ENCODE measurements at regions not wholly inside any gene's neighbourhood (a gene's known extent, or its start where the extent isn't known, plus 50 kb on each side); places are given as distances from the start of the nearest gene placed in this dataset.
"Not testable (repeated sequence)": the region's sequence is repeated elsewhere in the genome, so short reads cannot be mapped to it uniquely, and the experiment has no call there.

GRCh38 chr17:5911919-5912318 is 158.3 kb upstream of the WSCD1 start:
- no peak for DNase-seq

GRCh38 chr17:5913032-5913531 is 157.1 kb upstream of the WSCD1 start:
- no peak for DNase-seq

GRCh38 chr17:5913641-5914040 is 156.5 kb upstream of the WSCD1 start:
- DNase-seq = no peak

GRCh38 chr17:5915337-5915736 is 154.8 kb upstream of the WSCD1 start:
- DNase-seq = no peak

GRCh38 chr17:5919089-5919488 is 151.1 kb upstream of the WSCD1 start:
- no peak for DNase-seq

- DNase-seq = no peak
Measured at GRCh38 chr17:5921512-5922282, 148.5 kb upstream of the WSCD1 start.

GRCh38 chr17:5922476-5922875 is 147.7 kb upstream of the WSCD1 start:
- DNase-seq = no peak

GRCh38 chr17:5929721-5930120 is 140.5 kb upstream of the WSCD1 start:
- DNase-seq = no peak

- DNase-seq = not testable (repeated sequence)
Measured at GRCh38 chr17:5930555-5930954, 139.6 kb upstream of the WSCD1 start.

- DNase-seq = no peak
Measured at GRCh38 chr17:5931616-5932015, 138.6 kb upstream of the WSCD1 start.

GRCh38 chr17:5933430-5933829 is 136.7 kb upstream of the WSCD1 start:
- DNase-seq = no peak

- no peak for DNase-seq
Measured at GRCh38 chr17:5941258-5941657, 128.9 kb upstream of the WSCD1 start.

- DNase-seq = no peak
Measured at GRCh38 chr17:5942687-5943086, 127.5 kb upstream of the WSCD1 start.

- DNase-seq = no peak
Measured at GRCh38 chr17:5943232-5943631, 126.9 kb upstream of the WSCD1 start.

- DNase-seq = no peak
Measured at GRCh38 chr17:5943982-5944381, 126.2 kb upstream of the WSCD1 start.

GRCh38 chr17:5947701-5948180 is 122.4 kb upstream of the WSCD1 start:
- DNase-seq = no peak

- no peak for DNase-seq
Measured at GRCh38 chr17:5948811-5949210, 121.4 kb upstream of the WSCD1 start.

- no peak for DNase-seq
Measured at GRCh38 chr17:5950878-5951277, 119.3 kb upstream of the WSCD1 start.

- DNase-seq = no peak
Measured at GRCh38 chr17:5951912-5952311, 118.3 kb upstream of the WSCD1 start.

- no peak for DNase-seq
Measured at GRCh38 chr17:5952518-5952917, 117.7 kb upstream of the WSCD1 start.

- no peak for DNase-seq
Measured at GRCh38 chr17:5955764-5956163, 114.4 kb upstream of the WSCD1 start.

- no peak for DNase-seq
Measured at GRCh38 chr17:5958850-5959249, 111.3 kb upstream of the WSCD1 start.

- DNase-seq = no peak
Measured at GRCh38 chr17:5962371-5962770, 107.8 kb upstream of the WSCD1 start.

- no peak for DNase-seq
Measured at GRCh38 chr17:5971969-5972368, 98.2 kb upstream of the WSCD1 start.

GRCh38 chr17:5973410-5973809 is 96.8 kb upstream of the WSCD1 start:
- DNase-seq = no peak

All from stimulated activated CD8-positive, alpha-beta memory T cell treated with anti-CD3 and anti-CD28 coated beads, Interleukin-4, amount 100 ng/mL, for 48 hours (primary cell).